ENCODE measurements at regions not wholly inside any gene's neighbourhood (a gene's known extent, or its start where the extent isn't known, plus 50 kb on each side); places are given as distances from the start of the nearest gene placed in this dataset.

GRCh38 chr18:25434745-25435144, 82.8 kb upstream of the ZNF521 start:
- DNase-seq = no peak

- no peak for DNase-seq
These were observed 81.6 kb upstream of the ZNF521 start for GRCh38 chr18:25433590-25433989.

- DNase-seq = no peak
These were observed 73.1 kb upstream of the ZNF521 start for GRCh38 chr18:25425024-25425423.

- no peak for DNase-seq
These were observed 71.8 kb upstream of the ZNF521 start for GRCh38 chr18:25423760-25424159.

GRCh38 chr18:25423267-25423666, 71.3 kb upstream of the ZNF521 start:
- no peak for DNase-seq

DNA sequence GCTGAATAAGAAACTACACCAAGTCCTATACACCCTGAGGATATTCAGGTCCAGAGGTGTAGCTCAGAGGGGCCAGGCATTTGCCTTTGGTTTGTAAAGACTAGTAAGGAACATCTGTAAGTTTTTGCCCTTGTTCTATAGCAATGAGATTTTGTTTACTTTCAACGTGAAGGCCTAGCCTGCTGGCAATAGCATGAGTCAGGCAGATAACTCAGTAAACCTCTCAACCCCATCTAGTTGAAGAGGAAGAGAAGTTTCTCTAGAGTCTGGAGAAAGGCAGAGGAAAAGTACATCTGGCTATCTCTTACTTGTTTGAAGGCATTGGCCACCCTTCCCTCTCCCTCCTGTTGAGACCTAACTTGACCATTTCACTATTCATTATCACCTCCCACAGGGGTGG, 70.3 kb upstream of the ZNF521 start:
- DNase-seq = no peak

DNA sequence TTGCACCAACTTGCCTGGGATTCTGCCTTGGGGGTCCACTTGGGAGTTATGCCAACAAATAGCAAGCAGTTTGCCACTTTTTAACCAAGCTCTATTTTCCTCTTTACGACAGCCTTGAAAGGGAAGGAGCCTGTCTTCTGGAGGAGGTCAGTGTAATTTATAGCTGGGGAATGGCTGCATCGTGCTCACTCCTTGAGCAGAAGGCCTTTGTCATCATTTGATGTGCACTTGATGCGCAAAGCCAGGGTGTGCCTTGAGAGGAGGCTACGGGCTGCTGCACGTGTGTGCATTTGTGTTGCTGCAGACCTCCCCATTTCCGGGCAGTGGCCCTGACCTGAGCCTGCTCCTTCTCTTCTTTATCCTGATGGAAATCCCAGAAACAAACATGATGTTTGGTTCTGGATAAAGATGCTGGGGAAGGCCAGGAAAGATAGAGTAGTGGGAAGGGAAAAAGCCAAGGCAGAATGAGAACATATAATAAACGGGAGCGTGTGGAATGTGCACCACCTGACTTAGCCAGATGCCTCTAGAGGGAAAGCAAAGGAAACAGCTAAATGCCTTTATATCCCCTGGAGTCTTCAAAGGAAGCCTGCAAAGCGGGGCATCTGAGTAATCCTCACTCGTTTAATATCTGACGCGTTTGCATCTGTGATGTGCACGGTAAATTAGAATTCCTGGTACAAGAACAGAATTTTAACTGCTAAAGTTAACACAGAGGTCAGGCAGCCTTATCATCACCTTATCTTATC, 68.3 kb upstream of the ZNF521 start:
- no peak for DNase-seq

DNA sequence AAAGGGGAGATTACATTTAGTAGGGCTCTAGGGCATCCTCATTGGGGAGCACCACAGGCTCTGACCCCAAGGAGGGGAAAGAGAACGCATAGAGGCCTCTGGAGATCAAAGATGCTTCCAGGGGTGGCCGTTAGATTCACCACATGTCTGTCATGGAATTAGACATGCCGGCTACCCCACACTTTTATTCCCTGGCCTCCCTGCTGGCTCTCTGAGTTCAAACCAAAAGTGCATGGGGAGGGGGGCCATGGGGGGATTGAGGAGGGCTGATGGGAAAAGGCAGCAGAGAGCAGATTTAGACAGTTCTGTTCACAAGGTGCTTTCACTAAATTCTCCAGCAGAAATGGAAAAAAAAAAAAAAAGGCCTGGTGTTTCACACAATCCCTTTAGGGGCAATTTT, 64.4 kb upstream of the ZNF521 start:
- DNase-seq = no peak

GRCh38 chr18:25409971-25410370, 58.0 kb upstream of the ZNF521 start:
- no peak for DNase-seq

DNA sequence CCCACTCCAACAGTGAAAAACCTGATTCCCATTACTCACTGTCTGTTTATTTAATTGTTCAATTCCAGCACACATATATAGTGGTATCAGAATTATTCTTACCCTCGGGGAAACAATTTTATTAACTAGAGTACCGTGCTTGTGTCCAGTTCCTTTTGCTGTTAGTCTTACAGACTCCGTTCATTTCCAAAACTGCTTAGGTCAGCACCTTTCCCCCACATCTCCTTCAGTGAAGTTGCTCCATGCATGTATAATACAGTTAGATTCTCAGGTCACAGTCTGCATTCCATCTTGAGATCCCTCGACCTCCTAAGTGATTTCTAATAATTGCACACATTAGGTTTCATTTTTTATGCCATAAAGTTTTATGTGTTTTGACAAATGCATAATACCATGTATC, 56.3 kb upstream of the ZNF521 start:
- no peak for DNase-seq
